Activated CD8-positive, alpha-beta memory T cell treated with anti-CD3 and anti-CD28 coated beads for 24 hours (primary cell): ENCODE measurements at regions not wholly inside any gene's neighbourhood (a gene's known extent, or its start where the extent isn't known, plus 50 kb on each side); places are given as distances from the start of the nearest gene placed in this dataset.
"Not testable (repeated sequence)": the region's sequence is repeated elsewhere in the genome, so short reads cannot be mapped to it uniquely, and the experiment has no call there.

Experiments used
- DNase-seq: peaks from one replicate; pipeline ENCODE4 v3.0.0-alpha.2; 2020

DNA sequence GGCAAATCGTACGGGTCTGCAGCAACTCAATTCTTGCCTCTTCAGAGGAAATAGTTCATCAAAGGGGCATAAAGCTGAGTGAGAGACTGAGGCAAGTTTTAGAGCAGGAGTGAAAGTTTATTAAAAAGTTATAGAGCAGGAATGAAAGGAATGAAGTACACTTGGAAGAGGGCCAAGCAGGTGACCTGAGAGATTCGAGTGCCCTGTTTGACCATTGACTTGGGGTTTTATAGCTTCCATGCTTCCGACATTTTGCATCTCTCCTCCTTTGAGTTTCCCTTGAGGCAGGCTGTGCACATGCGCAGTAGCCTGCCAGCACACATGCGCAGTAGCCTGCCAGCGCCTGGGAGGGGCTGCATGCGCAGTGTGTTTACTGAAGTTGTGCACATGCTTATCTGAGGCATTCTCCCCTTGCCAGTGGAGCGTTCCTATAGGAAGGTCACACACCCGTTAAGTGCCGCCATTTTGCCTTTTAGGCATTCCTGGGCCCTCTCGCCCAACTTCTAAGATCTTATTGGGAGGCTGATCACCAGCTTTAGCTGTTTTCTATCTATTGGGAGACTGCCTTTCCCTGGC, 265.5 kb upstream of the MGAT5 start:
- no peak for DNase-seq

DNA sequence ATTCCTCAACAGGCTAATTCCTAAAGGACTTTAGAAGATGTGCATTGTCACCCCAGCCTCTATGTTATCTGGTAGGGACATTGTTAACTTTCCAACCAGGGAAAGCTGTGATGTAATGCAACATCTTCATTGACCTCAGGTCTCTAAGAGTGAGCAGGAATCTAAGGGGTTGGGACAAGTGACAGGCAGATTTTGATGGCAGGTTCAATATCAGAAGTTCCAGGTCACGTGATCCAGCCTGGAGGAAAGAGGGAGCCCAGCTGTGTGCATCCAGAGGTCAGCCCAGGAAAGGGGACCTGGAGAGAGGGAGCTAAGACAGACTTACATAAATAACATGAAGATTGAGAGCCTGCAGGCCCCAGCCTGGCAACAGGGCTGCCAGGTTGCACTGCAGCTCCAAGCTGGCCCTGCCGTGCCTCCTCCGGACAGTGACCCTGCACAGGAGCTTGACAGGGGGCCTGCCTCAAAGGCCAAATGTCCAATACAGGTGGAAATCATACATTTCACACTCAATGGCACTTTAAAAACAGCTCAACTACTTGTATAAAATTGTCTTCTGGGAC, 262.2 kb upstream of the MGAT5 start:
- DNase-seq = no peak

DNA sequence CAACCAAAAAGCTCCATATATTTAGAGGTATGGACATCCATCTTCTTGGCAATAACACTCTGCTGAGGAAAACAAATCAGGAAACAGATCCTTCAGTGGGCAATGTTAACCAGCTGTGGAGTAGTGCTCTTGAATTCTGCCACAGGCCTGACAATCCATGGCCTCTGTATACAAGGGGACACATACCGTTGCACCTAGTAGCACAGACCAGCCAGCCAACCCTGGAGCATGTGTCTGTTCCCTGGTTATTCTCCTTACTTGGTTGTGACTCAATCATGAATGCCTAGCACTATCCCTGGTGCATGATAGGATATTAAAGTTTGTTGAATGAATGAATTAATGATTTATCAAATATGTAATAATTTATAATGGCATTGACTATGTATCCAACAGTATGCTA, 261.4 kb upstream of the MGAT5 start:
- no peak for DNase-seq

DNA sequence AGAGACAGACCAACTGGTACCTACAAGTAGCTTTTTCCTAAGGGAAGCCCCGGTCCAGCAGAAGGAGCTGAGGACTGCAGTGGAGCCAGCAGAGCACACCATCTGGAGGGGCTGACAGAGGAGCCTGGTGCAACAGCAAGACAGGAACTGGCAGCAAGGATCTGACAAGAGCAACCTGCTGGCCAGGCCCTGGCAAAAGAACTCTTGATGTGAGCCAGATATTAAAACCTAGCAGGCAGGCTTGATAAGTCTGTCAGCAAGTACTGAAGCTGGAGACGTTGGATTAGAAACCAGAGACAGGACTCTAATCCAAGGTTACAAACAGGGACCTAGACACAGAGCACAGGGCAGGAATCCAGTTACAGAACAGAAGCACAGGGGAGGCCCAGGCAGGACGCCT, 260.7 kb upstream of the MGAT5 start:
- DNase-seq = no peak

DNA sequence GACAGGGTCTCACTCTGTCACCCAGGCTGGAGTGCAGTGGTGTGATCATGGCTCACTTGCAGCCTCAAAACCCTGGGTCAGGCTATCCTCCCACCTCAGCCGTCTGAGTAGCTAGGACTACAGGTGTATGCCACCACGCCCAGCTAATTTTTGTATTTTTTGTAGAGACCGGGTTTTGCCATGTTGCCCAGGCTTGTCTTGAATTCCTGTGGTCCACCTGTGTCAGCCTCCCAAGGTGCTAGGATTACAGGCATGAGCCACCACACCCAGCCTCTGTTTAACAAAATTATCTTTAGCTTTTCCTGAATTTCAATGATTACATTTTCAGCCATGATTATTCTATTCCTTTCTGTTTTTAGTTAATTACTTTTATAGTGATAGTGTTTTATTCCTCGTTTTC, 255.1 kb upstream of the MGAT5 start:
- DNase-seq = not testable (repeated sequence)

DNA sequence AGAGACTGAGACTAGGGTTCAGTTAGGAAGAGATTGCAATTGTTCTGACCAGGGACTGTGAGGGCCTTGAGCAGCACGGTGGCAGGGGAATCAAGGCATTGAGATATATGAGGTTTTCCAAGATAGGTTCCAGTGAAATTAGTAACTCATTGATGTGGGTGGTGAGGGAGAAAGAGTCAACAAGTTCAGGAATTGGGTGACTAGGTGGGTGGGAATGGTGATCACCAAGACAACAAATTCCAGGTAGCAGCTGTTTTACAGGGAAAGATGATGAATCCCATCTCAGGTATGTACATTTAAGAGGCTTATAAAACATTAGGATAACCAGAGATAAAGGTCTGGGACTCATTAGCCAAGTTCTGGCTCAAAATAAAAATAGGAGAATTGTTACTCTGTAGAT, 251.5 kb upstream of the MGAT5 start:
- no peak for DNase-seq

DNA sequence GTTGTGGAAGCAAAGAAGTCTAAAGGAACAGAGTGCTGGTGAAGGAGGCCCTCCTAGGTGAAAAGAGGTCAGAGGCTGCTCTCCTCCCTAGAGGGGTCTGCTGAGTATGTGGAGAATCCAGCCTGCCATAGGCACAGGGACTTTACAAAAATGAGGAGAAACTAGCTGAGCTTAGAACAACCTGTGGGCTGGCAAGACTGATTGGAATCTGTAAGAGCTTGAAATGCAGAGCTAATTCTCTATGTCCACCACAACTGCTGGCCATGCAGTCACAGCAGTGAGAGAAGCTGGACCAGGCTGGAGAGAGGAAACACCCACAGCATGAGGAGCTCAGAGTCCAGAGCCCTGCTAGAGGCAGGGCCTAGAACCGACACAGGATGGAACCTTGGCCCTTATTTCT, 251.0 kb upstream of the MGAT5 start:
- DNase-seq = no peak

DNA sequence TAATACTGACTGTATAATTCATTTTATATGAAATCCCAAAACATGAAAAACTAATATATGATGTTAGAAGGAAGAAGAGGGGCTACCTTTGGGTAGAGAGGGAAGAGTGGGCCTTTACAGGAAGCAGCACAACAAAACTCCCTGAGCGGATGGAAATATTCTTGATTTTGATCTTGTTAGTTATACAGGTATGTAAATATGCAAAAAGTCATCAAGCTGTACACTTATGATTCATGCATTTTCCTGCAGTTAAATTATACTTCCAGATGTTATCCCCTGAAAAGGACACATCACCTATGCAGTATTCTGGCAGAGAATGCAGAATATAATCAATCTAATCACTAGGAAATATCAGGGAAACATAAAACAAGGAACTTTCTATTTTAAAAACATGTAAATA, 249.4 kb upstream of the MGAT5 start:
- no peak for DNase-seq

DNA sequence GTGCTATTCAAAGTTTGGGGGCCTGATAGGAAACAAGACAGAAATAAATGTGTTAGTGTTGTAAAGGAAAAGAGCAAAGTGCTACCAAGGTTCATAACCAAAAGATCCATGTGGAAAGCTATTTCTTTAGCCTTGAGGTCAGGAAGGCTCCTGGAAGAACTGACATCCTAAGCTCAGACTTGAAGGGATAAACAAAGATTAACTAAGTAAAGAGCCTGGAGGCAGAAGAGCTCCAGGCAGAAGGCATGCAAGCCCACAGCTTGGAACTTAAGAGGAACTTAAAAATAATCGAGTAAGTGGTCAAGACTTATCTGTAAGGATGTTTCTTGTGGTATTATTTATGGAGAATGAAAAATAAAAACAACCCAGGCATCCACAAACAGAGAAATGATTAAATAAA, 245.0 kb upstream of the MGAT5 start:
- DNase-seq = no peak

DNA sequence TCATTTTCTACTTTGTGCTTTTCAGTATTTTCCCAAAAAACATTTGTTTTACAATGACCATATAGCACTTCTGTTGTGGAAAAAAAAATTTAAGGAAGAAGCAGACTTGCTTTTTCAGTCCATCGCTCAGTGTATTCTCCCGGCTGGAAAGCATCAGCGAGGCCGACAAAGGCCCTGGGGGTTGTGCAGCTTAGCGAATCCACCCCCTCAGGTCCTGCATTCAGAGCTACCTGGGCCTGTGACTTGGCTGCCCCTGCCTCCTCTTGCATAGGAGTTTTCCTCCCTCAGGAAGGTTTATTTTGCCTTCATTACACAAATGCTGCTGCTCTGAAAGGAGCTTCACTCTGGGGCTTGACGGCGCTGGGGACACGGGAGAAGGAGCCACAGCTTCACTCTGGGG, 244.4 kb upstream of the MGAT5 start:
- DNase-seq = no peak

DNA sequence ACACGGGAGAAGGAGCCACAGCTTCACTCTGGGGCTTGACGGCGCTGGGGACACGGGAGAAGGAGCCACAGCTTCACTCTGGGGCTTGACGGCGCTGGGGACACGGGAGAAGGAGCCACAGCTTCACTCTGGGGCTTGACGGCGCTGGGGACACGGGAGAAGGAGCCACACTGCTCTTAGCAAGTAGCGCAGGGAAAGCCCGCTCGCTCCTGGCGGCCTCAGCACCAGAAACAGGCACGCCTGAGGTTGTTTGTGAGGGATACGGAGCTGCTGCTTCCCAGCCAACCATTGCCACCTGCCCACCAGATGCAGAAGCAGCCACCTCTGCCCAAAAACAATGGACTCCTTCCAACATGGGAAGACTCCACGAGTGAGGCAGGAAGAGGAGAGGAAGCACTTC, 244.0 kb upstream of the MGAT5 start:
- DNase-seq = not testable (repeated sequence)

DNA sequence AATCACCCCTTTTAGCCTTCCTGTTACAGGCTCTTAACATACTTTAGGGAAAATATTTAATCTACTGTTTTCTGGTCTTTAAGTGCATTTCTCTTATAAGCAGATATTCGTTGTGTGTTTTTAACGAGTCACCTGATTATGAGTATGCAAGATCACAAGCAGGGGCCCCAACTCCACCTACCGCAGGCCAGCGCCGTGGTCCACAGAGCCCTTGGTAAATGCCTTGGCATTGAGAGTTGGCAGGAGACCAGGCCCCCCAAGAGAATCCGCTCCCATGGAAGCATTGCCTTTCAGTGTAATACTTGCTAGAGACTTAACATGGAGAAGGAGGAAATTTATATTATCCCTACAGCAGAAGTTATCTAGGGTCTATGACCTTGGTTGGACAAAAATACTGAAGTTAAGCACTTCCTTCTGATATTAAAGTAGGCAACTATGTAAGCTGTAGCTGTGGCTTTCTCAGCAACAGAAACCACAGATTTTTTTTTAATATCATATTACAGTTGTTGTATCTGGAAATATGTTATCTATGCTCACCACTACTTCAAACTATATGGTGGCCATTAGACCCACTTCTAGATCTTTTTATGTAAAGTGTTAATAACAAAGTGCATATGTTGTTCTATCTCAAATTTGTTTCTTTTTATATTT, 241.8 kb upstream of the MGAT5 start:
- no peak for DNase-seq

DNA sequence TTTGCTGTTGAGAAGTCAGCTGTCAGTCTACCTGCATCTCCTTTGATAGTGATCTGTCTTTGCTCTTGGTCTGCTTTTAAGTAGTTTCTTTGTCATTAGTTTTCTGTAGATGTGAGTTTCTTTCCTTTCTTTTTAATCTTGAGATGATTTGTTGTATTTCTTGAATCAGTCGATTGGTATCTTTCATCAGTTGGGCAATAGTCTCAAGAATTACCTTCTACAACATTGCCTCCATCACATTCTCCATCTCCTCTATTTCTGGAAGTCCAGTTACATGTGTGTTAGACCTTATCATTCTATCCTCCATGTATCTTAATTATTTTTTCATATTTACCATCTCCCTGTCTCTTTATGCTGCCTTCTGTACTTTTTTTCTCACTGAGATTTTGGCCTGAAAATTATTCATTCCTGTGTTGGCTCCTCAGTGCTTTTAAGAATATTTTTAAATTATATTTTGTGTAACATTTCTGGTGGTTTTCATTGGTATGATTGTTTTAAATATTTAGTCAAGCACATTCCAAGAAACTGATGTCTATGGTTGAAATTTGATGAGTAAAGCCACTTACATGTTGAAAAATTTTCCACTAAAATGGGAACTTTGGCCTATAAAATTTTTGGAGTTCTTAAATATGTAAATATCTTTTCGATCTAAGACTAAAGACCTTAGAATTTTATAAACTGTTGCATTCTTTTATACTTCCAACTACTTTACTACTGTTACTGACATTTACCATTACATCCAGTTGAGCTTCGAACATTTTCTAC, 239.5 kb upstream of the MGAT5 start:
- DNase-seq = no peak

DNA sequence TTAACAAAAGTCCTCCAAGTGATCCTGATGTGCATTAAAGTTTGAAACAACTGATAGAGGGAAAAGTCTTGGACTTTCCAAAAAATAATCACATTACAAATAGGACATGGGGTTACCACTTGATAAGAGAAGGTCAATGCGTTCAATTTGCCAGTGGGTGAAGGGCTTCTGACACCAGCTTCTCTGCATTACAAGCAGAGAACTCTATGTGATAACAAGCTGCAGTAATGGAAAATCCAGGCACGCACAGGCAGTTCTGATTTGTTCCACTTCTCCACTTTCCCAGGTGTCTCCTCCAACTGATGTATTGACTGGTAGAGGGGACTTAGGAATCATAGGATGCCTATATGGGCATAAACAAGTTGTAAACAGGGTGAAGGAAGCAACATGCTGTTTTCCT, 234.0 kb upstream of the MGAT5 start:
- DNase-seq = no peak

DNA sequence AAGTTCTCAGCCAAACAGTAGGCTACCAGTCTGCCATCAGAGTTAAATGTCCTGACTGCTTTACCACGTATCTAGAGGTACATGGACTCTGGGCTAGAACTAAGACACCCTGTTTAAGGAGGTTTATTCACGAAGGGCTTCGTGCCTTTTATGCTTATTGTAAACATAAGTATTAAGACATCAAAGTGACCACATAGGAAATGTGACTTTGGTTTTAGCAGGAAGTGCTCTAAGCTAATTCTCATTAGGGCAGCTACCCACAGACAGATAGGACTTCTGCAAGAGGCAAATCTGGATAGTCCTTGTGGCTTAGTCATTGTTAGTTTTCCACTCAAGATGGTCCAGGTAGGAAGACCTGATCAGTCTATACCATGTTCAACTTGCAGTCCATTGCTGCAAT, 233.3 kb upstream of the MGAT5 start:
- DNase-seq = no peak

DNA sequence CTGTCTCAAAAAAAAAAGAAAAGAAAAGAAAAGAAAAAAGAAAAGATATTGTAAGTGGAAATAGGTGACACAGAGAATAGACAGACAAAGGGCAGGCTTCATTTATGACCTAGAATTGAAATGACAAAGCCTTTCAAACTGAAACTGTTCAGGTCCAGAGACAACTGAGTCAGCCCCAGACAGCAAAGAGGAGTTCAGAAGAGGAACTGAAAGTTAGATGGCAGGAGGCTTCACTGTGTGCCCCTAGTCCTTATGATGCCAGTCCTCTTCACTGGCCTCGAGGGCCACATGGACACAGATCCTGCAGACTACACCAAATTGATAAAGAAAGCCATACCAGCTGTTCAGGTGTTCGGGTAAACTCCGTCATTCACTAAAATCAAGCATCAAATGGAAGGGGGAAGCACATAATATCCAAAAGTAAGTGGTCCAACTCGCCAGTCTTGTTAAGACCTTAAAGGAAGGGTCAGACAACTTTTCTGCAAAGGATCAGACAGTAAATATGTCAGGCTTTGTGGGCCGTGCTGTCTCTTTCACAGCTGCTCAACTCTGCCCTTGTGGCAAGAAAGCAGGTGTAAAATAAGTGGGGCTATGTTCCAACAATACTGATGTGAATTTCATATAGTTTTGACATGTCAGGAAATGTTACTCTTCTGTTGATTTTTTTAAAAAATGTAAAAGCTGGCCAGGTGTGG, 231.9 kb upstream of the MGAT5 start:
- DNase-seq = no peak

DNA sequence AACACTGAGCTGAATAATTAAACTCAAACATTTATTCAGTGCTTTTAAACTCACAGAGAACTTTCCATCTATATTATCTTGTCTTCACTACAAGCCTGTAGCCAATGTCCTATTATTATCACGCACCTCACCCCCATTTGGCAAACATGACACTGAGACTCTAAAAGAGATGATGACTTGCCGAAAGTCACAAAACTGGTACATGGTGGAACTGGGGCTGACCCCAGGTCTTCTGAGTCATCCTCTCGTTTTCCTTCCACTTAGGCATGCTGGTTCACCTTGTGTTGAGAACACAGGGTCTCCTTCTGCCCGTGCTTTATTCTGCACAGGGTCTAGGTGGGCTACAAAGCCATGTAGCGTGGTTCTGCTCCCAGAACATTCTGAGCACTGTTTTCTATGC, 230.0 kb upstream of the MGAT5 start:
- DNase-seq = no peak

DNA sequence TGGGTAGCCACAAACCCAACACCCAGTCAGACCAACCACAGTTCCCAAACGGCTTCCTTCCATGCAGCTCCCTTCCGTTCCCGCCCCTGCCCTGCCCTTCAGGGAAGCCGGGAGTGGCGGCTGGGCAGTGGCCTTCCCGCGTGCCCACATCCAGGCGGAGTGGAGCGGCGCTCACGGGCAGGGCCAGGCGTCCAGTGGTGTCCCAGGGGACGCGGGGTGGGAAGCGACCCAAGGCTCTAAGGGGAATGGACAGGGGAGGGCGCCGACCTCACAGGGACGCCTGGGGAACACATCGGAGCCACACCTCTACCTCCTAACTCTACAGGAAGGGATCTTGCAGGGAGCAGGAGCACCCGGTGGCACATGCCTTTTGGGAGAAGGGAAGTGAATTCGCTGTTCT, 225.9 kb upstream of the MGAT5 start:
- DNase-seq = no peak

DNA sequence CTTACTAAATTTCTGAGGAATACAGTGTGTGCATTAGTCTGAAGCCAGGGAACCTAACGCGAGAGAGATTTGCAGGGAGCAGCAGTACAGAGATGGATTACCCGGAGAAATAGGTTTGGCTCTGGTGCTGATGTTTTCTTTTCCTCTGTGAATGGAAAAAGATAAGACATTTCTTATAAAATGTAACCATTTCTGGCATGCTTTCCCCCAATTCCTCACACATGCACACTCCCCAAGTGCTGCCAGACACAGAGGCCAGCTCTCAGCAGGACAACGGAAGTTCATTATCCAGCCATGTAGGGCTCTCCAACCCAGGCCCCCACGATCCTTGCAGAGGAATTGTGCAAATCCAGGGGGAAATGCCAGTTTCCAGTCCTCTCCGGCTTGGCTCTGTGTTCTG, 224.5 kb upstream of the MGAT5 start:
- DNase-seq = no peak

DNA sequence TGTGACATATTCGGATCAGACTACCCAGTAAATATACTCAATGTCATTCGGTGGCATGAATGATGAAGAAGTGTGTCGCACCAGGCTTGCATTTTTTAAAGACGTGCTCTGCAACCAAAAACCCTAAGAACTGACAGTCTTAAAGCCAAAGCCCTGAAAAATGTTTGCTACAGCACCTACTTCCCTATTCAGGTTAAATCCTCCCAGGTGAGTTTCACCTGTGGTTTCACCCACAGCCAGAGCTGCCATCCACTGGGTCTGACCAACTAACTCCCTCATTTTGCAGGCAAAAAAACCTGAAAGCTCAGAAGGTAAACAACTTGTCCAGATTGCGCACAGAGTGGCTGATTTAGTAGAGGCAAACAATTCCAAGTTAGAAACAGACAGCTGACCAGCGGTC, 222.3 kb upstream of the MGAT5 start:
- no peak for DNase-seq

DNA sequence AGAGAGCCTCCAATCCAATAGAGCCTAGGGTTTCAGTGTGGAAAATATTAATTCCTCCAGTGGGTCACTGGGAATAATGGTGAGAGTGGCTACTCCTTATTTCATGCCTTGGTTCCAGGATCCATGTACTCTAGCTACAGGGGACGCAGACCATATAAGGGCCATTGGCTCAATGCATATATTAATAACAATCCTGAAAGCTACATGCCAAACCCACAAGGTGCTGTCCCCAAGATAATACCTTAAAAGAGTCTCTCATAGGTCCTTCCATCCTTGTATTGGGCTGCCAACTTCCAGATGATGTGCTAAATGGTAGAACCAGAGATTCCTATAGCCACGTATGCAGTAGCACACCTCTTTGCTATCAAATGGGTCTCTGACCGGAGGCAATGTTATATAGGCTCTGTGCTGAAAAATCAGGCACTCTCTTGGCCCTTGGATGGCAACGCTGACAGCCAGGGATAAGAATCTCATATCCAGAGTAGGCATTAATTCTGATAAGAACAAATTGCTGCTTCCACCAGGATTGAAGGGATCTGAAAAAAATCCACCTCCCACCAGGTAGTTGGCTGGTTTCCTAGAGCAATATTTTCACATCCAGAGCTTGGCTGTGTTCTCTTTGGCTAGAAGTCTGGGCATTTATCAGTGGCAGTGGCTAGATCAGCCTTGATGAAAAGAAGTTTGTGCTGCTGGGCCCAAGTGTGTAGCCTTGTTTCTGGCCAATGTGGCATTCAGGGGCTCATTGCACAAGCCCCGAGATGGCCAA, 218.1 kb upstream of the MGAT5 start:
- DNase-seq = no peak

DNA sequence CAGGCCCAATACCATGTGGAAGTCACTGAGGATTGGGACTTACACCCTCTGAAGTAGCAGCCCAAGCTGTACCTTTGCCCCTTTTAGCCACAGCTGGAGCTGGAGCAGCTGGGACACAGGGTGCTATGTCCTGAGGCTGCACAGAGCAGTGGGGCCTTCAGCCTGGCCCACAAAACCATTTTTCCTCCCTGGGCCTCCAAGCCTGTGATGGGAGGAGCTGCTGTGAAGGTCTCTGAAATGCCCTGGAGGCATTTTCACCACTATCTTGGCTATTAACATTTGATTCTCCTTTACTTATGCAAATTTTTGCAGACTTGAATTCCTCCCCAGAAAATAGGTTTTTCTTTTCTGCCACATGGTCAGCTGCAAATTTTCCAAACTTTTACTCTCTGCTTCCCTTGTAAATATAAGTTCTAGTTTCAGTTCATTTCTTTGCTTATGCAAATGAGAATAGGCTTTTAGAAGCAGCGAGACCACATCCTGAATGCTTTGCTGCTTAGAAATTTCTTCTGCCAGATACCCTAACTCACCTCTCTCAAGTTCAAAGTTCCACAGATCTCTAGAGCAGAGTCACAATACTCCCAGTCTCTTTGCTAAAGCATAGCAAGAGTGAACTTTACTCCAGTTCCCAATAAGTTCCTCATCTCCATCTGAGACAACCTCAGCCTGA, 213.8 kb upstream of the MGAT5 start:
- no peak for DNase-seq
